Choroid plexus epithelial cell (primary cell): ENCODE measurements at regions not wholly inside any gene's neighbourhood (a gene's known extent, or its start where the extent isn't known, plus 50 kb on each side); places are given as distances from the start of the nearest gene placed in this dataset.

ENCODE experiments used
- DNase-seq: peaks from one replicate; pipeline ENCODE4 v3.0.0-alpha.2; 2010; ENCODE audit warnings: low read depth
- H3K4me3 ChIP-seq: 2 replicates; pipeline ENCODE4 v1.5.1; 2011; ENCODE audit warnings: low read depth, mild to moderate bottlenecking, control low read depth, low read length, moderate library complexity
- CTCF ChIP-seq: conservative IDR thresholded peaks from 2 replicates; pipeline ENCODE4 v1.5.1; 2011; ENCODE audit warnings: low read depth, mild to moderate bottlenecking, control low read depth, inconsistent platforms, low read length, moderate library complexity

GRCh38 chr13:105634059-105634458 lies 901.4 kb downstream of the EFNB2 start:
- no peak overlapping the region for H3K4me3 ChIP-seq
- DNase-seq = peak; percentile 21
- TF ChIP-seq CTCF = no peak

GRCh38 chr13:105630431-105630830 lies 905.0 kb downstream of the EFNB2 start:
- DNase-seq = no peak
- no peak for TF ChIP-seq CTCF
- H3K4me3 ChIP-seq = no peak overlapping the region

- H3K4me3 ChIP-seq = no peak overlapping the region
- peak; percentile 17 for DNase-seq
- no peak for TF ChIP-seq CTCF
Observed at GRCh38 chr13:105627270-105627669, 908.2 kb downstream of the EFNB2 start.

- H3K4me3 ChIP-seq = no peak overlapping the region
- no peak for DNase-seq
- no peak for TF ChIP-seq CTCF
Observed at GRCh38 chr13:105625691-105626090, 909.8 kb downstream of the EFNB2 start.

- DNase-seq = no peak
- no peak for TF ChIP-seq CTCF
- H3K4me3 ChIP-seq = no peak overlapping the region
Observed at GRCh38 chr13:105616333-105617075, 919.0 kb downstream of the EFNB2 start.

GRCh38 chr13:105612541-105612940 lies 922.9 kb downstream of the EFNB2 start:
- no peak for TF ChIP-seq CTCF
- no peak for DNase-seq
- H3K4me3 ChIP-seq = no peak overlapping the region

GRCh38 chr13:105611424-105611823 lies 924.0 kb downstream of the EFNB2 start:
- no peak overlapping the region for H3K4me3 ChIP-seq
- peak; percentile 85 for DNase-seq
- no peak for TF ChIP-seq CTCF
